ENCODE measurements at regions not wholly inside any gene's neighbourhood (a gene's known extent, or its start where the extent isn't known, plus 50 kb on each side); places are given as distances from the start of the nearest gene placed in this dataset.

DNA sequence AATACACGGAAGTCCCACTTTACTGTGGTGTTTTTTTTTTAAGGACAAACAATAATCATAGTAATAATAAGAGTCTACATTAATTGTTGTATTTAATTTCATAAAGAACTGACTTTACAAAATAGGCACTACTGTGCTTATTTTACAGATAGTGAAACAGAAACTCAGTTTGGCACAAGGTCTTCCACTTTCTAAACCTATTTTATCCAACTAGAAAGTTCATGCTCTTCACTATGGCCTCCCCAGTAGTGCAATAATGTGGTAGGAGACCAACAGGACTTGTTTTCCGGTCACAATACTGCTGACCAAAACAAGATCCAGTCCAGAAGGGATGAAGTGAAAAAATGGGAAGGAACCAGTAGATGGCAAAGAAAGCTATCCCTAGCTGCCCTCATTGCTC lies 531.6 kb downstream of the CAAP1 start:
- no peak for TF ChIP-seq POLR2AphosphoS5 (IDR thresholded peaks at IDR 0.05; ENCODE audit: insufficient read depth in 1 of 2, low read depth in 1 of 2)
- no peak for TF ChIP-seq POLR2A (IDR thresholded peaks at IDR 0.05)
- TF ChIP-seq, protein P1, sequence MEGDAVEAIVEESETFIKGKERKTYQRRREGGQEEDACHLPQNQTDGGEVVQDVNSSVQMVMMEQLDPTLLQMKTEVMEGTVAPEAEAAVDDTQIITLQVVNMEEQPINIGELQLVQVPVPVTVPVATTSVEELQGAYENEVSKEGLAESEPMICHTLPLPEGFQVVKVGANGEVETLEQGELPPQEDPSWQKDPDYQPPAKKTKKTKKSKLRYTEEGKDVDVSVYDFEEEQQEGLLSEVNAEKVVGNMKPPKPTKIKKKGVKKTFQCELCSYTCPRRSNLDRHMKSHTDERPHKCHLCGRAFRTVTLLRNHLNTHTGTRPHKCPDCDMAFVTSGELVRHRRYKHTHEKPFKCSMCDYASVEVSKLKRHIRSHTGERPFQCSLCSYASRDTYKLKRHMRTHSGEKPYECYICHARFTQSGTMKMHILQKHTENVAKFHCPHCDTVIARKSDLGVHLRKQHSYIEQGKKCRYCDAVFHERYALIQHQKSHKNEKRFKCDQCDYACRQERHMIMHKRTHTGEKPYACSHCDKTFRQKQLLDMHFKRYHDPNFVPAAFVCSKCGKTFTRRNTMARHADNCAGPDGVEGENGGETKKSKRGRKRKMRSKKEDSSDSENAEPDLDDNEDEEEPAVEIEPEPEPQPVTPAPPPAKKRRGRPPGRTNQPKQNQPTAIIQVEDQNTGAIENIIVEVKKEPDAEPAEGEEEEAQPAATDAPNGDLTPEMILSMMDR (IDR thresholded peaks at IDR 0.05), result no peak
- no peak overlapping the region for H3K4me3 ChIP-seq
- no peak overlapping the region for H3K27ac ChIP-seq
- H3K4me1 ChIP-seq, result no peaks in the 10 kb centered on the region
- no peaks in the 10 kb centered on the region for H3K36me3 ChIP-seq
- no peak for DNase-seq (ENCODE audit: extremely low spot score in 2 of 2)
- intact Hi-C loops (cut with DNase I), result no loop called here
- H3K9me3 ChIP-seq, result no peaks in the 10 kb centered on the region
- no peaks in the 10 kb centered on the region for H3K27me3 ChIP-seq

DNA sequence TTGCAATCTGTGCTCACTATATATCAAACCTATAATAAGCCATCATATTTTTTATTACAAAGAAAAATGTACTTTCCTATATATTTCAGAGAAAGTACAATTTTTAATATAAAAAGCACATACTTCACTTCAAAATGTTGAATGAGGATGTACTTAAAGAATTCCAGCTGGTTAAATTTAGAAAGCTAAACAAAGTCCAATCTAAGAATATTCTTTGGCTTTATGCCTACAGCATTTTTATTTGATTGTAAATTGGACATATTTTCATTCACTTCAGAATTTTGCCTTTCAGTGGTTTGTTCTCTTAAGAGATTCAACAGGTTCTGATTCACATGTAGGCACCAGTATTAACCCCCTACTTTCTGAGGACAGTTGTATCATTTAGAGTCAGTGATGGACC lies 533.8 kb downstream of the CAAP1 start:
- H3K4me3 ChIP-seq, result no peak overlapping the region
- intact Hi-C loops (cut with DNase I), result no loop called here
- no peaks in the 10 kb centered on the region for H3K36me3 ChIP-seq

DNA sequence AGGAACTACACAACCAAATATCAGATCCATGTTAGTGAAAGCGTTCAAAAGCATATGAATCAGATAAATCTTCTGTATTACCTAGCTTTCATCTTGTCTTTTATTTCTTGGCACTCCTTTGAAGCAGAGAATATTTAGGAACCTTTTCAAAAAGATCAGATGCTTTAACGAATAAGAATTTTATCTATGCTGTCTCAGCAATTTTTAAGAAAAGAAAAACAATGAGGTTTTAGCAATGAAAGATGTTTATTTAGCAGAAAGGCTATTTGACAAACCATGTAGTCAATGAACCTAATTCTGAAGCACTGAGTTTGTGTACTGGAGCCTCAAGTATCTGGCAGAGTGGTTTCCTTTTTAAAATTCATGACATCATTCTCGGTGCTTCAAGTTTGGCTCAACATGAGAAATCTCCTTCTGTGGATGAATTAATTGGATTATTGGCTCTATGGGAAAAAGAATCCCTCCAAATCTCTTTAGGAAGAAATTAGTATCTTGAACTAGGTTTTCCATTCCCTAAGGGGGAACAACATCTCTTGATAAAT lies 534.7 kb downstream of the CAAP1 start:
- Histone ChIP-seq H3K27ac (no peak overlapping the region), H3K27me3 (no peaks in the 10 kb centered on the region), H3K4me3 (no peak overlapping the region), H3K4me1 (no peaks in the 10 kb centered on the region), H3K9me3 (no peaks in the 10 kb centered on the region), H3K36me3 (no peaks in the 10 kb centered on the region)
- TF ChIP-seq POLR2A (IDR thresholded peaks at IDR 0.05), result no peak
- TF ChIP-seq, protein P1 (IDR thresholded peaks at IDR 0.05), result no peak
- TF ChIP-seq POLR2AphosphoS5 (IDR thresholded peaks at IDR 0.05; ENCODE audit: insufficient read depth in 1 of 2, low read depth in 1 of 2), result no peak
- no peak for DNase-seq (ENCODE audit: extremely low spot score in 2 of 2)
- intact Hi-C loops (cut with DNase I), result no loop called here

More for the DNA sequence above, 533.8 kb downstream of the CAAP1 start:
- Histone ChIP-seq H3K27ac (no peak overlapping the region), H3K9me3 (no peaks in the 10 kb centered on the region), H3K27me3 (no peaks in the 10 kb centered on the region), H3K4me1 (no peaks in the 10 kb centered on the region)
- no peak for DNase-seq (ENCODE audit: extremely low spot score in 2 of 2)
- TF ChIP-seq, protein P1 (IDR thresholded peaks at IDR 0.05), result no peak
- no peak for TF ChIP-seq POLR2A (IDR thresholded peaks at IDR 0.05)
- no peak for TF ChIP-seq POLR2AphosphoS5 (IDR thresholded peaks at IDR 0.05; ENCODE audit: insufficient read depth in 1 of 2, low read depth in 1 of 2)

DNA sequence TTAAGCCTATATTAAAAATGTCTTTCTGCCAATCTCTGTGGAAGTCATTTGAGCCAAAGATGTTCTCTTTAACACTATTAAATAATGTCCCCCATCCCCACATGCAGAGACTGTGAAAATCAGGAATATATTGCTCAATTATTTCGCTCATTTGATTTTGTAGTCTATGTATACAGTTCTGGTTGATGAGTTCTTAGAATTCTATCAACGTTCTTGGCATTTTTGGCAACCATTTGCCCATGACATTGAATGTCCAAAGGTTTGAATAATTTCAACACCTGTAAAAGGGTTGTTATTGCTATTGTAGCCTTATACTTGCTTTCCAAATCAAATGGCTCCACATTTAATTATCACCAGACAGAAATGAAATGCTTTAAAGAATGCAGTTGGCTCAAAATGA lies 536.1 kb downstream of the CAAP1 start:
- no peaks in the 10 kb centered on the region for H3K27me3 ChIP-seq
- intact Hi-C loops (cut with DNase I), result no loop called here
- TF ChIP-seq, protein P1 (IDR thresholded peaks at IDR 0.05), result no peak
- TF ChIP-seq POLR2A (IDR thresholded peaks at IDR 0.05), result no peak
- DNase-seq (ENCODE audit: extremely low spot score in 2 of 2), result no peak
- H3K4me3 ChIP-seq, result no peak overlapping the region
- H3K36me3 ChIP-seq, result no peaks in the 10 kb centered on the region
- H3K4me1 ChIP-seq, result no peaks in the 10 kb centered on the region
- H3K27ac ChIP-seq, result no peak overlapping the region
- no peaks in the 10 kb centered on the region for H3K9me3 ChIP-seq

DNA sequence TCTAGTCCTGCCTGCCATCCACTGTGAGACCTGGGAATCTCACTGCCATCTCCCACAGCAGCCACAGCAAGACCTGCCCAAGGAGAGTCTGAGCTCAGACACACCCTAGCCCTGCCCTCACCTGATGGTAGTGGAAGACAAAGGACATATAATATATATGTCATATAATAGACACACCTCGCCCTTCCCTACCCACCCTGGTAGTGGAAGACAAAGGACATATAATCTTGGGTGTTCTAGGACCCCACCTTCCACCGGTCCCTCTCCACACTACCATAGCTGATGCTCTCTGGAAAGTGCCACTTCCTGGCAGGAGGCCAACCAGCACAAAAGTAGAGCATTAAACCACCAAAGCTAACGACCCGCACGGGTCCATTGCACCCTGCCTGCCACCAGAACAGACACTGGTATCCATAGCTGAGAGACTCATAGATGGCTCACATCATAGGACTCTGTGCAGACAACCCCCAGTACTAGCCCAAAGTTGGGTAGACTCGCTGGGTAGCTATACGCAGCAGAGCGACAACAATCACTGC lies 545.6 kb downstream of the CAAP1 start:
- Histone ChIP-seq H3K36me3 (no peaks in the 10 kb centered on the region), H3K4me3 (no peak overlapping the region), H3K27ac (no peak overlapping the region), H3K9me3 (no peaks in the 10 kb centered on the region), H3K4me1 (no peaks in the 10 kb centered on the region), H3K27me3 (no peaks in the 10 kb centered on the region)
- intact Hi-C loops (cut with DNase I), result no loop called here
- DNase-seq (ENCODE audit: extremely low spot score in 2 of 2), result no peak
- TF ChIP-seq POLR2AphosphoS5 (IDR thresholded peaks at IDR 0.05; ENCODE audit: insufficient read depth in 1 of 2, low read depth in 1 of 2) (no peak), POLR2A (IDR thresholded peaks at IDR 0.05) (no peak)
- TF ChIP-seq, protein P1 (IDR thresholded peaks at IDR 0.05), result no peak
